Cardiac septum (tissue), 1 donor: ENCODE measurements at regions not wholly inside any gene's neighbourhood (a gene's known extent, or its start where the extent isn't known, plus 50 kb on each side); places are given as distances from the start of the nearest gene placed in this dataset.
"Not testable (repeated sequence)": the region's sequence is repeated elsewhere in the genome, so short reads cannot be mapped to it uniquely, and the experiment has no call there.

Source experiments
- DNase-seq: peaks from one replicate; pipeline ENCODE4 v3.0.0-alpha.2; 2020; ENCODE audit warnings: low spot score
- intact Hi-C: fragments of 100-400 bp; cut with DNase I; formaldehyde crosslinking; loops from one replicate; pipeline ENCODE4 v1.14.0; 2022
- donor health status: DM: no; HTN: no; CAD: no.

DNA sequence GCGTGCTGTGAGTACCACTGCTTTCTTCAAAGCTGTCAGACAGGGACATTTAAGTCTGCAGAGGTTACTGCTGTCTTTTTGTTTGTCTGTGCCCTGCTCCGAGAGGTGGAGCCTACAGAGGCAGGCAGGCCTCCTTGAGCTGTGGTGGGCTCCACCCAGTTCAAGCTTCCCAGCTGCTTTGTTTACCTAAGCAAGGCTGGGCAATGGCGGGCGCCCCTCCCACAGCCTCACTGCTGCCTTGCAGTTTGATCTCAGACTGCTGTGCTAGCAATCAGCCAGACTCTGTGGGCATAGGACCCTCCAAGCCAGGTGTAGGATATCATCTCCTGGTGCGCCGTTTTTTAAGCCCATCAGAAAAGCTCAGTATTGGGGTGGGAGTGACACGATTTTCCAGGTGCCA, 374.5 kb downstream of the TFAP2B start:
- DNase-seq, intact Hi-C loops: not testable (repeated sequence)

DNA sequence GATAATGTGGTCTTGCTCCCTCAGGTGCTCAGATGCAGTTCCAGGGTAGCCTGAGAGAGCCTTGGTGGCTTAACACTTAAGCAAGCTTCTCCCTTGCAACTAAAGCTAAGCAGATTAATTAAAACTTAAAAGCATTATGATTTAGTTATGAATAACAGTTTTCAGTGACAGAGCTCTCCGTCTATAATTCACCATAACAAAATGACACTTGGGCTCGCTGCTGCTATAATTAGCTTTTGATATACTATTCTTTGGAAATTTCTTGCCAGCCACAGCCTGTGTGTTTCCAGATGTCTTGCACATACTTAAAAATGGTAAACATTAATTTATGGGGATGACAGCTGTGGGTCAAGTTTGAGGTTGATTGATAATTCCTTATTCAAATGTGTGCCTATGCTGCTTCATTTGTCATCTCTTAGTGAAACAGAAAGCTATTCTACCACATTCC, 380.5 kb downstream of the TFAP2B start:
- no peak for DNase-seq
- intact Hi-C loops: no loop called here

DNA sequence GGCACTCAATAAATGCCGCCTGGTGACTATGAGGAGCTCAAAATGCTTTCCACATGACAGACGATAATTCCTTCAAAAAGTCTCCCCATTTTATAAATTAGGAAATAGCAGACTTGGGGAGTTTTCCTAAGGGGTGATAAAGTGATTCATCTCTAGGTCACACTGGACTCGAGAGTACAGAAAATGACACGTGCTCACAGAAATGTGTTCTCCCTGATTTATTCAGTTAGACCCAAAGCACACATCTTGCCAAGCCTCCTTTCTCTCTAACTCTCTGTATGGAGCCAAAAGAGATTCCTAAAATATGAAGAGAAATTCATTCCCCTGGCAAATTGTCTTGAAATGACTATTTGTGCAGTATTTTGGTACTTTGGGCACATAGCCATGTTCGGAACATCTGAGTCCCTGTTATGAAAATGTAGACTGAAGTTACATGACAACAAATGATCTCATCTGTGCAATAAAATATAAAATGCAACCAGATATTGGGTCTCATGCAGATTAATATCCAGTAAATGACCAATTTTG, 381.1 kb downstream of the TFAP2B start:
- no peak for DNase-seq
- intact Hi-C loops: no loop called here

DNA sequence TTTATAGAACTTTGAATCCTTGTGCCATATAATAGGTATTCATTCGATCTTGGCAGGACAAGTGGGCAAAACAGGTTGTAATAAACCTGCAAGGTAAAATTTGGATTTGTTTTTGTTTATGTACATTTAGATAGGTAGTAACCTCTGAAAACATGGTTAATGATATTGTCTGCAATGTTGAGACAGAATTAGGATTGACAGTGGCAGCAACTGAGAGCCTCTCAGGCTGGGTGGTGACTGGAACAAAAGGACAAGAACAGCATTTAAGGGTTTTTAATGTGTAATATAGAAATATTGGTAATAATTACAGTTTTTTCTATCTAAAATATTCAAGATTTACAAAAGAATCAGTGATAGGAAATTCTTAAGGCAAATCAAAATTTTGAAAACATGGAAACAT, 382.0 kb downstream of the TFAP2B start:
- intact Hi-C loops: no loop called here
- no peak for DNase-seq

DNA sequence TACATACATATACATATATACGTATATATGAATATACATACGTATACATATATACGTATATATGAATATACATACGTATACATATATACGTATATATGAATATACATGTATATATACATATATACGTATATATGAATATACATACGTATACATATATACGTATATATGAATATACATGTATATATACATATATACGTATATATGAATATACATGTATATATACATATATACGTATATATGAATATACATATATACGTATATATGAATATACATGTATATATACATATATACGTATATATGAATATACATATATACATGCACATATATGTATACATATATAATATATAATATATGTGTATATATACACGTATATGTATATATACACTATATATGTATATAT, 384.0 kb downstream of the TFAP2B start:
- DNase-seq, intact Hi-C loops: not testable (repeated sequence)

DNA sequence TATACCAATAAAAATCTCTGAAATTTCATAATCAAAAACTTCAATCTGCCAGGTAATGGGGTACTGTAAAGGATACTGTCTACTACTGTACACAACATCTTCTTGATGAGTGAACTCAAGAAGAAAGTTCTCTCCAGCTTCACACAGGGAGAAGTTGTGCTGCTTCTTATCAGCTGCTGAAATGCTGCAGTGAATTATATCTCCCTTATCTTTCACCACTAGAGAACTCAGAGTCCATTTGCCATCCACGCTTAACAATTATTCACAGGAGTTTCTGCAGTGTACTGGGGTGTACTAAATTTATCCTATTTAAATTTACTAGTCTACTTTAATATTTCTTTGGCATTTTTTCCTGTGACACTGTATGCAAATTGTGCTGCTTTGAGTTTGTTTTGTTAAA, 384.8 kb downstream of the TFAP2B start:
- DNase-seq: no peak
- intact Hi-C loops: no loop called here

DNA sequence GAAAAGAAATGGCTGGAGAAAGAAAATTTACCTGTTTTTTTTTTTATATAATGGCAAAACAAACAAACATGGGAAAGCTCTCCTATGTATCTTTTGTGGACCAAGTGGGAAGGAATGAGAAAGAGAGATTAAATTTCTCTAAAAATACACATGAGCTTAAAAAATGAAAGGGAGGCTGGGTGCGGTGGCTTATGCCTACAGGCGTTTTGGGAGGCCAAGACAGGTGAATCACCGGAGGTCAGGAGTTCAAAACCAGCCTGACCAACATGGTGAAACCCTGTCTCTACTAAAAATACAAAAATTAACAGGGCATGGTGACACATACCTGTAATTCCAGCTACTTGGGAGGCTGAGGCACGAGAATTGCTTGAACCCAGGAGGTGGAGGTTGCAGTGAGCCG, 388.0 kb downstream of the TFAP2B start:
- intact Hi-C loops, DNase-seq: not testable (repeated sequence)

DNA sequence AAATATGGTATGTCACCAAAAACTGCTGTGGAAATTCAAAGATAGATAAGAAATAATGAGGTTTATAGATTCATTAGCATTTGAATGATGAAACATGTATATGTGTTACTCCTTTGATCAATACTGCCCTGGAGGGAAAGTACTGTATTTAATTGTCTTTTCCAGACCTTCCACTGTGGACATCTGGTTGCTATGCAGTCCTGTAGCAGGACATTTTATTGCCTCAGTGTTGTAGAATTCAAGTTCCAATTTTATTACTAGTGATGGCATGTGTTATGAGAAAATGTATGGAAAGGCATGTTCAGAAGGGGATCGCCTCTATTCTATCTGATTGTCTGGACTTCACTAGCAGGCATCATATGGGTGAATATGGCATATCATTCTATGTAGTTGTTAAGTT, 391.0 kb downstream of the TFAP2B start:
- no peak for DNase-seq
- intact Hi-C loops: no loop called here

DNA sequence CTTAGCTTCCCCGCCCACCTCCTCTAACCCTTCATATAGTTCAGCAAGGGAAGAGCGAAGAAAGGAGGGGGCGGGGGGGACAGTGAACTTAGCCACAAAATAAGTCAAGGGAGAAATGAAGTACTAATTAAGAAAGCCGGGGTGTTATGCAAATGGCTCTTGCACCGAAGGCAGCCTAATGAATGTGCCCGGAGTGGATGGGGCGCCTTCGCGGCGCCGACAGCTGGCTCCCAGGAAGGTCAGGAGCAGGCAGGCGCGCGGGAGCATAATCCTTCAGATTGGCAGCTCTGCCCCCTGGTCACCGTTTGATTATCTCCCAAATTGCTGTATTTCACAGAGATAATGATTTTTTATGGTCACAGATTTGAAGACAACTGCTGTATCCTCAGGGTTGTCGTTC, 395.1 kb downstream of the TFAP2B start:
- intact Hi-C loops: no loop called here
- no peak for DNase-seq

DNA sequence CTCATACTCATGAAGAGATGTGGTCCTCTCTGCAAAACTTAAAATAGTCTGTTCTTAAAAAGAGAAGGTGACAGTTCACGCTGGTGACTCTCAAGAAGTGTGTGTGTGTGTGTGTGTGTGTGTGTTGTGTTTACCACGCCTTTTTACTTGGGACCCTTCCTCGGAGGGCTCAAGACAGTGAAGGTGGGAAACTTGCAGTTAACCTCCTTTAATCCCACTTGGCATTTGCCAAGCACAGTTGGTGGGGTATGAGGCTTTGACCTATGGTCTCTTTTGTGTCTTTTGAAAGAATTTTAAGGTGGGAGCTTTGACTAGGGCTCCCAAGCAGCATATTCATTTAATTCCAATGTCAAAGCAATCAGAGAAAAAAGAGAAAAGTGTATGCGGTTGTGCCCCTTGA, 395.8 kb downstream of the TFAP2B start:
- intact Hi-C loops: no loop called here
- DNase-seq: no peak

DNA sequence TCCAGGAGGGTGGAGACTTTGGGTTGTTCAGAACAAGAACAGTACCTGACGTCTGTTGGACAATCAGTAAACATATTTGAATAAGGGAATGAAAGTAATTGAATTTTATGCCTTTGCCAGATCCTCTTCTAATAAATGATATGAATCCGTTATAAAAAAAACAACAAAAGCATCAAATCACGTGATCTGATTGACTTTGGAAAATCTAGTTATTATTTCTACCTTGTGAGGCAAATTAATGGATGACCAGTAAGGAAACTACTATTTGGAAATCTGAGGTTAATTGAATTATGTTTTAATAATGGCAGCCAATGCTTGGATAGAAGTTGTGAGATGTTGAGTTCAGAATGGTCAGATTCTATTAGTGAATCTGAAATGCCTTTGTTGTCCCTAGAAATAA, 399.5 kb downstream of the TFAP2B start:
- no peak for DNase-seq
- intact Hi-C loops: no loop called here

DNA sequence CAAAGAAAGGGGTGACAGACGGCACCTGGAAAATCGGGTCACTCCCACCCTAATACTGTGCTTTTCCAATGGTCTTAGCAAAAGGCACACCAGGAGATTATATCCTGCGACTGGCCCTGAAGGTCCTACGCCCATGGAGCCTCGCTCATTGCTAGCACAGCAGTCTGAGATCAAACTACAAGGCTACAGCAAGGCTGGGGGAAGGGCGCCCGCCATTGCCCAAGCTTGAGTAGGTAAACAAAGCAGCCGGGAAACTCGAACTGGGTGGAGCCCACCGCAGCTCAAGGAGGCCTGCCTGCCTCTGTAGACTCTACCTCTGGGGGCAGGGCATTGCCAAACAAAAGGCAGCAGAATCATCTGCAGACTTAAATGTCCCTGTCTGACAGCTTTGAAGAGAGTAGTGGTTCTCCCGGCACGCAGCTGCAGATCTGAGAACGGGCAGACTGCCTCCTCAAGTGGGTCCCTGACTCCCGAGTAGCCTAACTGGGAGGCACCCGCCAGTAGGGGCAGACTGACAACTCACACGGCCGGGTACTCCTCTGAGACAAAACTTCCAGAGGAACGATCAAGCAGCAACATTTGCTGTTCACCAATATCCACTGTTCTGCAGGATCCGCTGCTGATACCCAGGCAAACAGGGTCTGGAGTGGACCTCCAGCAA, 406.0 kb downstream of the TFAP2B start:
- intact Hi-C loops, DNase-seq: not testable (repeated sequence)

DNA sequence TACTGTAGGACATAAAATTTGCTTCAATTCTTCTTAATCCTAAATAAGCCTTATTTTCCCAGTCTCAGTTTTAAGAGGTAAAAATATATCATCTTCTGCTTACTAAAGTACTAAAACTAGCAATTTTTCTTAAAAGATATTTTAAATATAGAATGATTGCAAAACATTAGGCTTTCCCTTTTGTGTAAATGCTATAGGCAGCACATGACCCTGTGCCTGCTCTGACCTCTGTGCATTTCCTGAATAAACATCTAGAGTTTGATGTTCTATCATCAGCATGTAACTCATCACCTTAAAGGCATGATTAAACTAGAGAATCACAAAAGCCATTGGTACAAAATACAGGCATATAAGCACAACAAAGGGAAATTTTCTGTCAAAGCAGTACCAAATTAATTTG, 422.7 kb downstream of the TFAP2B start:
- intact Hi-C loops: no loop called here

DNA sequence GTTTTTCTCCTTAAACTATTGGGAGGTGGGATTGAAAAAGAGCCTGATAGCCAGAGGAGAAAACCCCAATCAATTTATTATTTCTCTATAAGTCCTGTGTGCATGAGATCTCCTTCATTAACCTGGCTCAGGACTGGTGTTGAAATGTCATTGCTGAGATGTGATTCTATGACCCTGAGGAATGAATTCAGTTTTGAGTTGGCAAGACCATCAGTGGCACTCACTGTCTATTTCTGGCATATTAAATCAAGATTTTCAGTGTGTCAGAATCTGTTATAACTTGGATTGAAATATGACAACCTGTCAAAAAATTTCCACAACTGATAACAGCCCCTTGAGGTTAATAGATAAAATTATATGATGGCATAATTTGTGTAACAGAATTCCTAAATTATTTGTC, 431.1 kb downstream of the TFAP2B start:
- intact Hi-C loops: no loop called here
- DNase-seq: no peak

More for the DNA sequence above, 422.7 kb downstream of the TFAP2B start:
- no peak for DNase-seq

DNA sequence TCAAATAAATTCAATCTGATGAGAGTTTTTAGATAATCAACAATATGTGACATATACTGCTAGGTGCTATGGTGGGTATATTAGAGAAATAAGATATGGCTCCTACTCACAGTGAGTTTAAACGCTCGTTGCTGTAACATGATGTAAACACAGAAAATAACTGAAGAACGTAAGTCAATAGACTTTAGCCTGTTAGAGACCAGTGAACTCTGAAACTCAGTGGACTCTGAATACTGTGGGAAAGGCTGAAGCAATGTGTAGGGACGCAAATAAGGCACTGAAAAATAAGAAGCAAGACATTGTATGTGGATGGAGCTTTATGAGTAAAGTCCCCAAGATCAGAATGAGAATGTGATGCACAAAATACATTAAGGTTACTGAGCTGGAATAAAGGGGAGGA, 431.6 kb downstream of the TFAP2B start:
- no peak for DNase-seq
- intact Hi-C loops: no loop called here

DNA sequence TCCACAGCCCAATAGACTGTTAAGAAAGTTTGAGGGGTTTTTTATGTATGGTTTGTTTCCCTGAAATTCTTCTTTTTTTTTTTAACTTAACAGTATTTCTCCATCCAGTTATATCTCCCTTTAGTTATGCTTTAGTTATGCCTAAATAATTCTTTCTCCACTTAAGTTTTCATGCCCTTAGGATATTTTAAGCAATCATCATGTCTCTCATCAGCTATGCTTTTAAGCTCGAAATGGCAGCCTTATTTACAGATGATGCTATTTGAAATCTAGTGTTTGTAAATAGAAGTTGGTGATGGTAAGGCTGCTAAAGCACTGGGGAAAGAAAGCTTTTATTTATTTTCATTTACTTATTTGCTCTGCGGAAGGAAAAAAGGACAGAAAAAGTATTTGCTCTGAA, 439.3 kb downstream of the TFAP2B start:
- intact Hi-C loops: no loop called here
- no peak for DNase-seq

DNA sequence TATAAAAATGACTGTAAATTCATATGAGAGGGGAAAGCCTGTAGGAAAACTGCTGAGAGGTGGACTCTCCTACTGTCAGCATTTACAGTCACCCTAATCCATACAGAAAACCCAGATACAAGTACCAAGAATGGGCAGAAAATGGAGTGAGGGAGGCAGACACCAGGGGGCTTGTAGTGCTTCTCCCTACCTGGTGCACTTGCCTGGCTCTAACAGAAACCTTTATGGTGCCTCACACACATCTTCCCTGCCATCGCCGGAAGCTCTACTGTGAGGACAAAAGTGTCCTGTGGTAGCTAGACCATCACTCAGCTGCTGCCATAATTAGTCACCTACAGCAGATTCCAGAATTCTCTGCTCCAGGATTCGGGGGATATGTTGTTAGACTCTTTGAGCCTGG, 441.3 kb downstream of the TFAP2B start:
- intact Hi-C loops: no loop called here
- no peak for DNase-seq

DNA sequence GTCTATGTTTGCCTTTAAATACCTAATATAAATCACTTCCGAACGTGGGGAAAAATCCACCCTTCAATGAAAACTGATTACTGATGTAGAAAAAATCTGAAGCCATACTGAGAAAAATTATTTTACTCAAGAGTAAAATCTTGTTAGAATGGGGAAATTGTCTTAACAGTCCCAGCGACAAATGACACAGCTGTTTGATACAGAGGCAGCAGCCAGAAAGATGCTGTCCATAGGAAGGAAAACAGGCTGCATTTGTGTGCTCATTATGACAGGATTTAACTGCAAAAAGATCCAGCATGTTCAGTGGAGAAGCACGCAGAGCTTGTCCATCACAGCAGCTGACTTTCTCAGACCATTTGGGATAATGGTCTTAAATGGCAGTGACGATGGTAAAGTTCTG, 443.0 kb downstream of the TFAP2B start:
- no peak for DNase-seq
- intact Hi-C loops: no loop called here

DNA sequence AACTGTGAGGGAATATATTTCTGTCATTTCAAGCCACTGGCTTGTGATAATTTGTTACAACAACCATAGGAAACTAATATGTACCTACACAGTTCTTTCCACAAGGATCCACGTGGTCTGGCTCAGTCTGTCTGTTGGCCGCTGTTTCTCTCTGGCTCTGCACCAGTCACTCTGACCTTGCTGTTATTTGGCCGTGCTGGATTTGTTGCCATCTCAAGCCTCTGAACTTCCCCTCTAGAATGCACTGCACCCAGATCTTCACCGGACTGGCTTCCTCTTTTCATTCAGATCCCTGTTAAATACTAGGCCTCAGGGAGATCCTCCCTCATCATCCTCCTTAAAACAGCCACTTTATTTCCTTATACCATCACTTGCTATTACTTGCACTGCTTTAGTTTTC, 446.8 kb downstream of the TFAP2B start:
- intact Hi-C loops: no loop called here
- no peak for DNase-seq

DNA sequence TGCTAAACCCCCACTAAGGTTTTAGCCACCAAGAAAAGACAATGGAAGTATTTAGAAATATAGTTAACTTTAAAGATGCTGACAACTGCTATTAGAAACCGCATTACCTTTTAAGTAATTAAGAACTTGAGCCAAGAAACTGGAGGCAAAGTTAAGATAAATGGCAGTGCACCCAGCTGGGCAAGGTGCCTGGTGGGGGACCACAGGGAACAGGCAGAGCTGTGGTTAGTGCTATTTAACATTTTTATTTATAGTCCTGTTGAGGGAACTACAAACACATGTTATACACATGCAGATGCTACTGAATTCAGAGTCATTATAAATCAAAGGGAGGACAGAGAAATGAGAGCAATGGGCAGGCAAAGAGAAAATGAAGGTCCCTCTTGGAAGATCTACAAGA, 447.9 kb downstream of the TFAP2B start:
- intact Hi-C loops: no loop called here
- DNase-seq: no peak

DNA sequence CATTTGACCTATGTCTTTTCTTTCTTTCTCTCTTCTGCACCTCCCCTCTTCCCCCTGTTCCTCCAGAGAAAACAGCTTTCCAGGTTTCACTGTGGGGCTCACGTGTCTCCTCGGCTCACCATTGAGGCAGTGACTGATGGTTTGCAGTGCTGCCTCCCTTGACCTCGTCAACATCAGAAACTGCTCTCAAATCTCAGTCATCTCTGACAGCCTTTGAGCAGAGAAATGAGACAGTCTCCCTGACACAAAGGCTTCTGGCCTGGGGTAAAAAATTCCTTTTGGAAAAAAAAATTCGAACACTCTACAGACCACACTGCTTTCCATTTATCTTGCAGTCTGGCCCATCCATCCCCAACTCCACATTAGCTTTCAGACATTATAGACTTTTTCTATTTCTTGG, 450.0 kb downstream of the TFAP2B start:
- intact Hi-C loops: no loop called here
- no peak for DNase-seq

DNA sequence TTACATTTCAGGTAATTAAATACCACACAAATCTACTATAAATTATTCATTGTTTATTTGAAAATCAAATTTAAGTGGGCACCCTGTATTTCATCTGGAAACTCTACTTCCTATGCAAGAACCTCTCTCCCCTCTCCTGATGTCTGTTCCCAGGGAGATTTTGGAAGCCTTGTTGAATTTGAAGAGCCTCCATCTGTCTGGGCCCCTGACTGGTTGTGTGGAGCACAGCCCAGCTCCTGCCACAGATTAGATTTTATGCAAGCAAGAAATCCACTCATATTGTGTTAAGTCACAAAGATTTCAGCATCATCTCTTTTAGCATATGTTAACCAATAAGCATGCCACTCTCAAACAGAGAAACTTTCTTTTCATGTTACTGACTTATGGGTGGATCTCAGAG, 451.2 kb downstream of the TFAP2B start:
- no peak for DNase-seq
- intact Hi-C loops: no loop called here
